ENCODE measurements at regions not wholly inside any gene's neighbourhood (a gene's known extent, or its start where the extent isn't known, plus 50 kb on each side); places are given as distances from the start of the nearest gene placed in this dataset.
"Not testable (repeated sequence)": the region's sequence is repeated elsewhere in the genome, so short reads cannot be mapped to it uniquely, and the experiment has no call there.

DNA sequence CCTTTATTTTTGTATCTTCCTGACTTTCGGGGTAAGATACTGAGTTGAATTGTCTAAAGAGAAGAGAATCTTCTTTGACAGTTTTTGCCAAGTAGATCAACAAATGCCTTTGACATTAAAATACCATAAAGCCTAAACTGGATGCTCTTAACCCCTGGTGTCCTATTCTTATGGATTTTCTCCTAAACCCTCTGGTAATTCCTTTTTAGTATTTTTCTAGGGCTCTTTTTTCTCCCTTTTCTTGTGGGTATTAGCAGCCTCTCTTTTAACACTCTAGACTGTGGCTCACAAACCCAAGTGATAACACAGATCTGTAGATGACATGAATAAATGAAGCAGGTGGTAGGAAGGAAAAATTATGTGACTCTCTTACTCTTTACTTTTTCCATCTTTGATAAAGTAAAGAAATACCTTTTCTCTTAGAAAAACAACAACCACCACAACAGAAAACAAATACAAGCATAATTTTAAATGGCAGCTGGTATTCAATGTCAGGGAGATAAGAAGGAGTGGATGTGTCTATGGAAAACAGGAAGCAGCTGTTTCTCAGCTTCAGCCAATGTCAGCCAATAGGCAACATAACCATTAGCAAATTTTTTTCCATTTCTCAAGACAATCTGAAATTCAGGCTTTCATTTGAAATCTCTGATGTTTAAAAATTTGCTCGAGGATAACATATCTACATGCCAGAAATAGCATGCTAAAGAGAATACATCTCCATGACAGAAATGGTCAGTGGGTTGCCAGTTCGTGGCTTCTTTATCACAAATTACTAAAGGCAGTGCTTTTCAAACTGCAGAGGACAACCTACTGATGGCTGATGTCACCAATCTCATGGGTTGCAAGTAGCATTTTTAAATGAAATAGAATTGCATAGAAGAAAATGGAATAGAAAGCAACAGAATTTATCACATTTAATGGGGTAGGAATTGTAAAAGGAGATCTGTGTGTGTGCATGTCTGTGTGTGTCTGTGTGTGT, 123.1 kb upstream of the KRR1 start:
- DNase-seq = peak; percentile 9 to 23

DNA sequence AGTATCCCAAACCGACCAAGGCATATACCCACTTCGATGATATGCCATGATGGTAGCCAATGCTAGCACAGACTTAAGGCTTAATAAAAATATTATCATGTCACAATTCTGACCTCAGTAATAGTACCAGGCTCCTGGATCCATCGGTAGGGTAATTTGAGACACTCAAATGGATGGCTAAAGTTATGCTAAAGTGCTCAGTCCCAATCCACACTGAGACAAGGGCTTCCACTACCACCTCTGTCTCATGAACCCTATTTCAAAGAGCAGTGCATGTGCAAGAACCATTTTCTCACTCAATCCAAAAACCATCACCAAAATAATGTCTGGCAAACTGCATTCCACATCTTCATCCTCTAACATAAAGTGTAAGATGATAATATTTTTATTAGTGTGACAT, 122.4 kb upstream of the KRR1 start:
- DNase-seq = no peak

DNA sequence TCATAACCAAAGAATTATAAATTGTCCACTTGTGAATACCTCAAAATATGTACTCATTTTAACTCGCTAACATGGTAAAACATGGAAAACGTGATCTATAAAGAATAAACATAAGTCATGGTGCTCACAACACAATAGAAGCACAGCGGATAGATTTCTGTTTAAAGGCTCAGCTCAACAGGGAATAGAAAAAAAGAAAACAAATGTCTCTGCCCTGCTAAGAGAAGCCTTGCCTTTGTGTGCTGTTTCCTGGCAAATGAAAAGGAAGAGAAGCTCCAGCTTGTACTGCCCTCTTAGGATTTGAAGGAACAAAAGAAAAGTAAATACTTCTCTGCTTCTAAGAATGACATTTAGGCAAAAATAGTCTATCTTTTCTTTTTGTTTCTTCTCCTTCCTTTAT, 121.0 kb upstream of the KRR1 start:
- no peak for DNase-seq

DNA sequence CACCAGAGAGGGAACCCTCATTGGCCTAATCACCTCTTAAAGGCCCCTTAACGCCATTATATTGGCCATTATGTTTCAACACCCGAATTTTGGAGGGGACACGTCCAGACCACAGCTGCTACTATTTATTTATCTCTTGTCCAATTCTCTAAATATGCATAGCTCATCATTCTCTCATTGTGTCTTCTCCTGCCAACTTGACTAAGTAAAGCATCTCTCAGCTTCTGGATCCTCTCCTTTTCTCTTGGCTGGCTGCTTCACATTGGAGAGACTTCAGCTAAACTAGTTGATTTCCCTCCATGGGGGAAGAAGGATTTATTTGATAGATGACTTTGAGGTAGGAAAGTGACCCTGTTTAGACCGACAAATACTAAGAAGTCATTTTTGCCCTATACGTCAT, 120.4 kb upstream of the KRR1 start:
- DNase-seq = no peak

DNA sequence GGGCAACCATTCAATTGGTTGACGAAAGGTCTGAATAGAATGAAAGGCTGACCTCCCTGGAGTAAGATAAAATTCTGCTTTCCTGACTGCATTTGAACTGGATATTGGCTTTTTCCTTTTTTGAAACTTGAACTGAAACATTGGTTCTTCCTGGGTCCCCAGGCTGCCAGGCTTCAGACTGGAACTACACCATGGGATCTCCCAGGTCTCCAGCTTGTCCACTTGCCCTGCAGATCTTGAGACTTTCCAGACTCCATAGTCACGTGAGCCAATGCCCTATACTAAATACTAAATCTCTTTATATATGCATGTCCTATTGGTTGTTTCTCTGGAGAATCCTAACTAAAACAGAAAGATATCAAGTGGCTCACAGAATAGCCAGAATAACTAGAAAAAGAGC, 118.7 kb upstream of the KRR1 start:
- no peak for DNase-seq

DNA sequence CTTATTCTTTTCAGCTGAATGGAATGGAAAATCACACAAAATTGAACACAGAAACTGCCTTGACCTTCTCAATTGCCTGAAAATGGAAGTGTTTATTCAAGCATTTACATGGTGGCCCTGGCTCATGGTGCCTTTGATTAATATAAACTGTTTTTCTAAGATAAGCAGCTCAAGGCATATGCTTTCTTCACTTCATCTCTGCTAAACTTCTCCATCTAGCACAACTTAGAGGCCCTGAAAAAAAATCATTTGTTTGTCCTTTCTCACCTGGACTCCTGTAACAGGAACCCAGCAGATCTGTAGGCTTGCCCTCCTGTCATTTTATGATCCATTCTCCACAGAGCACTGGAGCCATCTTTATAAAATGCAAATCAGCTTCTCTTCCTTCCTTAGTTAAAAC, 117.5 kb upstream of the KRR1 start:
- no peak for DNase-seq

DNA sequence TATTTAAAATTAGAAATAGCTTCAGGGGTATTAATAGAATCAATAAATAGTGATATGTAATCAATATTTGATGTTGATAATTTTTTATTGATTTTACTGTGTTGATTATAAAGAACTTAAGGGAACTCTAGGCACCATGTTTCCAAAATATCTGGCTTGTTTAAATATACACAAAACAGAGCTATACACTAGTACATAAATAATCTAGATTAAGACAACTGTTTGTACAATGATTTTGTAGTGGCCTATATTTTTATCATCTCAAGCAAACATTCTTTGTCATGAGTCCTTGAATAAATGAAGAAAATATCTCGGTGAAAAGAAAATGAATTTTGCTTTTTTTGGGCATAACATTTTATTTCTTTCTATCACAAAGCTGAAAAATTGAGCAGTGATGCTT, 117.1 kb upstream of the KRR1 start:
- no peak for DNase-seq

DNA sequence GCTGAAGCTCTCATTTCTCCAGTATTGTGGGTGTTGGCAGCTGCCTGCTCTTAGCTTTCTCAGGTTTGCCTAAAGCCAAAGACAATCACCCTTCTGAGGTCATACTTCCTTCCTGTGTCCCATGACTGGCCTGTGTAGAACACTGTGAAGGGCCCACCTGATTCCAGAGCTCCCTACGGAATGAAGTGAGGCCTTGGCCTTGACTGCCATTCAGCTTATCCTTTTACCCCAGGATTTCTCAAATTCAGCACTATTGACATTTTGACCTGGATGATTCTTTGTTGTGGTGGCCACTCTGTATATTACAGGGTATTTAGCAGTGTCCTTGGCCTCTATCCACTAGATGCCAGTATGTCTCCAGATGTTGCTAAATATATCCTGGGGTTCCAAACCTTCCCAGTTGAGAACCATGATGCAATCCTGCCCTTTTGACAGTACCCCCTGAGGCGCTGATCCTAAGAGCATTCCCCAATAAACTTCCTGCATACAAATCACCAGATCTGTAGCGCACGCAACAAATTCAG, 112.3 kb upstream of the KRR1 start:
- peak; percentile 6 to 18 for DNase-seq

DNA sequence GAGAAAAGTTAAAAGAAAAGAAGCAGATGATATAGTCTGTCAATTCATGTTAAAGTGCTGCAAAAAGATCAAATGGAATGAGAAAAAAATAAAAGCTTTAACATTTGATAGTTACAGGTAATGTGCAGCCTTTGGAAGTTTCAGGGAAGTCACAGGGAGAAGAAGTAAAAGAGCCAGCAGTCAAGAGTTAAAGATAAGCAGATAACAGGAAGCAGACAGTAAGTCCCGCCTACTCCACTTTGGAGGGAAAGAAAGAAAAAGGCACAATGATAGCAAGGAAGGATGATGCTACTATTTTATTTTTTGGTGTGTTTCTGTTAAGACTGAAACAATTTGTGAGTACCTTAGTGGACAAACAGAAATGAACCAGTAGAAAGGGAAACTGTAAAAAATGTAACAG, 111.1 kb upstream of the KRR1 start:
- DNase-seq = no peak

DNA sequence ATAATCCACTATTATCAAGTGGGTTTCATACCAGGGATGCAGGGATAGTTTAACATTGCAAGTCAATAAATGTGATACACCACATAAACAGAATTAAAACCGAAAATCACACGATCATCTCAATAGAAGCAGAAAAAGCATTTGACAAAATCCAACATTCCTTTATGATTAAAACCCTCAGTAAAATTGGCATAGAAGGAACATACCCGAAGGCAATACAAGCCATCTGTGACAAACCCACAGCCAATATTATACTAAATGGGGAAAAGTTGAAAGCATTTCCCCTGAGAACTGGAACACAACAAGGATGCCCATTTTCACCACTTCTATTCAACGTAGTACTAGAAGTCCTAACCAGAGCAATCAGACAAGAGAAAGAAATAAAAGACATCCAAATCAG, 103.0 kb upstream of the KRR1 start:
- not testable (repeated sequence) for DNase-seq

DNA sequence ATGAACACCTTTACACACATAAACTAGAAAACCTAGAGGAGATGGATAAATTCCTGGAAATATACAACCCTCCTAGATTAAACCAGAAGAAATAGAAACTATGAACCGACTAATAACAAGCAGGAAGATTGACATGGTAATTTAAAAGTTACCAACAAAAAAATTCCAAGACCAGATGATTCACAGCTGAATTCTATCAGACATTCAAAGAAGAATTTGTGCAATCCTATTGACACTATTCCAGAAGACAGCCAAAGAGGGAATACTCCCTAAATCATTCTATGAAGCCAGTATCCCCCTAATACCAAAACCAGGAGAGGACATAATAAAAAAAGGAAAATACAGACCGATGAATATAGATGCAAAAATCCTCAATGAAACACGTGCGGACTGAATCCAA, 102.6 kb upstream of the KRR1 start:
- no peak for DNase-seq

DNA sequence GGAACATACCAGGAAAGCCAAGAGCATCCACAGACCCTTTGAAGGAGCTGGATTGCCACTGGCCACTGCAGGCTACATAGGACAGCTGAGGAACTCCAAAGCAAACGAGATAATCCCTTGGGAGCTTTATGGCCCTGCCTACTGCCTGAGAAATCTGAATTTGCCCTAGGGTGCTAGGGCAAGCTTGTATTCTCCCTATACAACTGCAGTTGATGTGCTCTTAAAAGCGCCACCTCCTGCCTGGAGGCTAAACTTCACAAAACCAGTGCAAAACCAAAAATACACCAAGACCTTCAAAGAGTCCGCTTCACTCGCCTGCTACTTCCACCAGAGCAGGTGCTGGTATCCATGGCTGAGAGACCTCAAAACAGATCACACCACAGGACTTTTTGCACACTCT, 99.6 kb upstream of the KRR1 start:
- no peak for DNase-seq

DNA sequence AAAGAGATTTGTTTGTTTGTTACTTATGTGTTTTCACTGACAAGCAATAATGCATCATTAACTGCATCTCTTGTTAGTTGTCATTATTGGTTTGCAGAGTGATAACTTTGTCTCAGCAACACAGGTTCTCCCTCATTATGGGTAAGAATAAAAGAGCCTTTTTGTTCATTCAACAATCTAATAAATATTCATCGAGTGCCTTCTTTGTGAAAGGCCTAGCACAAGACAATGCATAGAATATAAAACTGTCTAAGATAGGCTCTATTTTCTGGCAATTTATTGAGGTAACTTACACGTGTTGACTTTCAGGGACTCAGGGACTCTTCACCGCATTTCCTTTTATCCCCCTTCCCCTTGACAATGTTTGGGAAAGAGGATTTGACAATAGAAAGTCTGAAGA, 95.5 kb upstream of the KRR1 start:
- DNase-seq = no peak

DNA sequence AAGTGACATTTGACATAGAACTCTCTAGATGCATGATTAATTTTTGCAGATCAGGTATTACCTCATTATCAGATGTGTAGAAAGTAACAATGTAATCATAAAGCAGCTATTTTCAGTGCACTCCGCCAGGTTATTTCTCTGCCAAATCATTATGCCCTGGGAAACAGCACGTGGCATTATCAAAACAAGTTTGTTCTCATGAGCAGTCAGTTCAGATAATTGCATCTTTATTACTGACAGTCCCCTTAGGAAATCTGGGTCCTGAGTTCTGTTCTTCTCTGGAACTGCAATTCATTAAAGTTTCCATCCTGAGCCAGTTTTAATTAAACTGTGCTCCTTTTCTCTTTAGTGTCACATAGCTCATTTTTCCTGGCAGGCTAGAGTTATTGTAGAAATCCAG, 94.7 kb upstream of the KRR1 start:
- no peak for DNase-seq

DNA sequence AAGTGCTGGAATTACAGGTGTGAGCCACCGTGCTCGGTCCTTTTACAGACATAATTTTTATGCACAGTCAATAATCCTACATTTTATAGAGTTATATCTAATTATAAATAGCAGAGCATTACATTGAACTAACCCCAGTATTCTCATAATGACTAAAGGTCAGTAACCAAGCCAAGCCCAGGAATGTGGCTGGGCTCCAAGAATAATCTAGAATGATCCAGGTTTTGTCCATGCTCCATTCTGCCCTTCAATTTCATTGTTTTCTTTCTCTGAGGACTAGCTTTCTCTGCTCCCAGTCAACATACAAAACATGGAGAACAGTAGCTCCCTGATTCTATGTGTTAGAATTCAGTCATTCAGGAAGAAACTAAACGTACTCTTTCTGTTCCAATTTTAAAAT, 92.1 kb upstream of the KRR1 start:
- no peak for DNase-seq

DNA sequence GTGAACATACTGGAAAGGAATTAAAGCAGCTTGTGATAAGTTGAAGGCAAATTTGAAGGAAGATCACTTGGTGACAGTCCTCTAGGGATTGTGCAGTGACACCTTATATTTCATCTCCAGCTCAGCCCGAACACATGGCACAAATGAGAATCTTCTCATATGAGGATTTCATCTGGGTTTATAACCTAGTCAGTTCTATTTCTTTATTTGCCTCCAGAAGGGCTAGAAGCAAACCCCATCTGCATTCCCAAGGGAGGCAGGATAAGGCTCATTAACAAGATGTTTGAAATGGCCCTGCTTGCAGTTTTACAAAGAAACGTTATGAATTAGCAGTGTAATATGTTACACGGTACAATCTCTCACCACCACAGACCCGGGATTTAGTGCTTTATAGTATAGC, 90.7 kb upstream of the KRR1 start:
- no peak for DNase-seq

DNA sequence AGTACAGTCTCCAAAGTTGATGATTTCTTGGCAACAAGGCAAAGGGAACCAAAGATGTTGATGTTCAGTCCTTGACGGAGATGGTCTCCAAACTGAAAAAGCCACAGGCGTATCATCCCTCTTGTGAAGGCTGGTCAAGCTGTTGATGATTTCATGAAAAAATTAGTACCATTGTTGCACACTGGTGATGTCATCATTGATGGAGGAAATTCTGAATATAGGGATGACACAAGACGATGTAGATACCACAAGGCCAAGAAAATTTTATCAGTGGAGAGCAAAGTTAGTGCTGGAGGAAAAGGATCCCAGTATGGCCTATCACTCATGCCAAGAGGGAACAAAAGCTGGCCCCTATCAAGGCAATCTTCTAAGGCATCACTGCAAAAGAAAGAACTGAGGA, 88.7 kb upstream of the KRR1 start:
- no peak for DNase-seq

DNA sequence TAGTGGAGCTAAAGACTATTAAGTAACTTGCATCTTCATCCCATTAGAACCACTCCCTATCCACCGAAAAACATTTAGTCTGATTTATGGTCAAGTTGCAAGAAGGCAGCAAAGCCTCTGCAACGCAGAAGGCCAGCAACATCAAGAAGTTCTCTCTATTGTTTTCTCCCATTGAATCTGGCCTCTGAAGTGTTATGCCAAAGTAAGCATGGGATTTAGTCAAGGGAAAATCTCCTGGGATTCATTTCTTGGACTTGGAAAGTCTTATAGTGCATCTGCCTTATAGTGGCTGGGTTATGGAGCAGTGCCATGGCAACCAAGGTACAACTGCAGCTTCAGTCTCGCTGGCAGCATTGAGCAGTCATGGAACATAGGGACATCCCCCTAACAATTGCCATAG, 87.7 kb upstream of the KRR1 start:
- no peak for DNase-seq

DNA sequence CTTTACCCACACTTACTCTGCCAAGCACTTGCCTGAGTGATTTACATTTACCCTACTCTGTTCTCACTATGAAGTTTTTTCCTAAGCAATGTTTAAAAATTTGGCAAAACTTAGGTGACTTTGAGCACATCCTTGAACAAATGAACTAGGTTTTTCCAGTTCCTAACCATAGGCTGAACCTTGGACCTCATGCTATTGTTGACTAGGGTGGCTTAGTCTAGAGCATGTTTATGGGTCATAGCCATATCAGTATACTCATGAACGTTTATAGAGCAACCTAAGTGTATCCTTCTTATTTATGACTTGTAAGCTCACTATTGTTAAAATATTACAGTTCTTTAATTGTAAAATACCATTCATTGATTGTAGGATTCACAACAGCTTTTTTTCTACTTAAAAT, 85.0 kb upstream of the KRR1 start:
- DNase-seq = no peak

DNA sequence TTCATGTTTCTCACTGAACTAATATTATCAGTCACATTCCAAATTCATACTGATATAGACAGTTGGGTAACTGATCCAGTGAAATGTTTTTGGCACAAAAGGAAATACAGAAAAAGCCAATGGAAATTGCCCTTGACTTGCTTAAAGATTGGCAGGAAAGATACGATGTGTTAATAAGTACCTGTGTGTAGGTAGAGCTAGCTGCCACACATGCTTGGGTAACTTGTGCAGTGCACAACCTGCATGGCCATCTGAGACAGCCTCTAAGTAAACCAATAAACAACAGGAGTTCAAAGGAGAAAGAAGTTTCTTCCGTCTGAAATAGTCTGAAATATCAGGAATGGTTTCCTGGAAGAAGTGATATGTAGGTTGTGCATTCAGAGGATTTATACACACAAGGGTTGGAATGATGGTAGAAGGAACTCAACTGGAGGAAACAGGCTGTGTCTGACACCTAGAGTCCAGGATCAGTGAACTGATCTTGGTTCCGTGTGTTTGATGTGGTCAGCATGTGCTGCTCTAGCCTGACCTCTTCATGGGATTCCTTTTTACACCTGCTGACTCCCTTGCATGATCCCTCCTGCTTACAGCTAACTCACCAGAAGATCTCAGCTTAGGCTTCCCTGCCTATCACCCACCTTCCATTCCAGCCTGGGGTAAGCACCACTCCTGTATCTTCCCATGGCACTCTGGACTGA, 81.4 kb upstream of the KRR1 start:
- no peak for DNase-seq

DNA sequence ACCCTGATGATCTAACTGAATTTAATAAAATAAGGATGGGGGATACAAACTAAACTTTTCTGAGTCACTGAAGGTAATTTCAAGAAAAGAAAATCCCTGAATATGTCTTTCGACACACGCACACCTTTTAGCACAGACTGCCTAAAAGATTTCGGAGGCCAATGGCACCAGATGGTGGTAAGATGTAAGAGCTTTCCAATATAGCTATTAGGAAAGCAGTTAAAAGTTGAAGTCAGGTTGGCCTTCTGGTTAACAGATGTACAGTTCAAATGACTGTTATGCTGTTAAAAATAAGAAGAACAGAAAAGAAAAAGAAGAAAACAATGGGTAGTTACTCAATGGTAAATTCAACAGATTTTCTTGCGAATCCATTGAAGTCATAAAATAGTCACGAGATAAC, 80.7 kb upstream of the KRR1 start:
- no peak for DNase-seq

DNA sequence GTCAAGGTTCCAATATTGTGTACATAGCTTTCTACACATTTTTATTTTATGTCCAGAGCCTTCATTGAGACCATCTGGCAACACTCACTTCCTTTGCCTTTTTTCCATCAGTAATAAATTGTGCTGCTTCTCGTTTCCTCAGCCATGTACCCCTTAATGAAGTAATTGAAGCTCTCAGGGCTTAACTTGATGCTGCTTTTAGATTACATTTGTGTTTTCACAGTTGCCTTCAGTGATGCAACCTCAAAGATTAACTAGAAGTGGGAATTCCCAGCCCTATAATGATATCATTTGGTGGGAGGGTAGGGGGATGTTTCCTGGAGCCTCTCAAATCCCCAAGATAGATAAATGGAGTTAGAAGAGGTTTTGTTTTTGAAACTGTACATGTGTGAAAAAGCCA, 80.2 kb upstream of the KRR1 start:
- no peak for DNase-seq

DNA sequence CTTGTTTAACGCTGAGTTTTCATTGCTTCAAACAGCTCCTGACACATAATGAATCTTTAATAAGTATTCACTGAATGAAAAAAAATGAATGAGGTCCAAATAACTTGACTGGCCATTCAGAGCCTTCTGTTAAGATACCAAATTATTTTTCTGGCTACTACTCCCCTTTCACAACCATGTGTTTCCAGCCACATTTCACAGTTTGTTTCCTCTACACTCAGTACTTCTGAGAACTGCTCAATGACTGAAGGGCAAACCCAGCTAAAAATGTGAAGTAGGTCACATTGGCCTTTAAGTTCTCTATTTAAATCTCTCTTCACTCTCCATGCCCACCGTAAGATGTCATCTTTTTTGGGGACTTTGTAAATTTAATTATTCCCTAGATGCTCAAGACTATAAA, 78.4 kb upstream of the KRR1 start:
- no peak for DNase-seq
